ENCODE measurements at regions not wholly inside any gene's neighbourhood (a gene's known extent, or its start where the extent isn't known, plus 50 kb on each side); places are given as distances from the start of the nearest gene placed in this dataset.

GRCh38 chr1:65044411-65044810, 78.1 kb upstream of the JAK1 start:
- Histone ChIP-seq H3K36me3 (ENCODE audit: insufficient read depth, low read length) (no peaks in the 10 kb centered on the region), H3K27ac (ENCODE audit: low read length) (no peak overlapping the region), H3K27me3 (ENCODE audit: insufficient read depth, low read depth, low read length) (no peaks in the 10 kb centered on the region), H3F3A (ENCODE audit: insufficient read depth, low read length, poor library complexity, severe bottlenecking) (no peaks in the 10 kb centered on the region), H3K9me3 (ENCODE audit: low read length) (no peaks in the 10 kb centered on the region), H3K4me3 (ENCODE audit: low read length) (no peak overlapping the region), H3K4me2 (ENCODE audit: low read length) (no peak overlapping the region), H4K20me1 (ENCODE audit: insufficient read depth) (no peaks in the 10 kb centered on the region), H2AFZ (ENCODE audit: low read depth, low read length) (no peak overlapping the region), H3K9me2 (ENCODE audit: insufficient read depth, low read length) (no peaks in the 10 kb centered on the region), H3K9ac (ENCODE audit: low read length) (no peak overlapping the region), H3K79me2 (replicated peaks; ENCODE audit: insufficient read depth, low read length) (no peaks in the 10 kb centered on the region)
- TF ChIP-seq EZH2 (IDR thresholded peaks at IDR 0.05; ENCODE audit: borderline replicate concordance, insufficient read depth, low read length, poor library complexity, severe bottlenecking) (no peak), TAF1 (IDR thresholded peaks at IDR 0.05; ENCODE audit: low read depth) (no peak), CTCF (IDR thresholded peaks at IDR 0.05; ENCODE audit: poor library complexity, severe bottlenecking) (no peak), RAD21 (conservative IDR thresholded peaks at IDR 0.05) (no peak), EP300 (conservative IDR thresholded peaks at IDR 0.05; ENCODE audit: poor library complexity, severe bottlenecking) (no peak), SMC3 (conservative IDR thresholded peaks at IDR 0.05; ENCODE audit: poor library complexity) (no peak), POLR2AphosphoS5 (IDR thresholded peaks at IDR 0.05) (no peak), REST (IDR thresholded peaks at IDR 0.05; ENCODE audit: borderline replicate concordance) (no peak), MXI1 (conservative IDR thresholded peaks at IDR 0.05; ENCODE audit: poor library complexity, severe bottlenecking) (no peak)

GRCh38 chr1:65045022-65045817, 78.9 kb upstream of the JAK1 start:
- H3K9me3 ChIP-seq (ENCODE audit: low read length), result no peaks in the 10 kb centered on the region
- H4K20me1 ChIP-seq (ENCODE audit: insufficient read depth), result no peaks in the 10 kb centered on the region
- no peaks in the 10 kb centered on the region for H3K9me2 ChIP-seq (ENCODE audit: insufficient read depth, low read length)
- peaks cover 3% of the 10 kb centered on the region for H3K36me3 ChIP-seq (ENCODE audit: insufficient read depth, low read length)
- H3K4me3 ChIP-seq (ENCODE audit: low read length), result no peak overlapping the region
- H3K27ac ChIP-seq (ENCODE audit: low read length), result no peak overlapping the region
- H3K27me3 ChIP-seq (ENCODE audit: insufficient read depth, low read depth, low read length), result no peaks in the 10 kb centered on the region
- H2AFZ ChIP-seq (ENCODE audit: low read depth, low read length), result no peak overlapping the region
- no peak overlapping the region for H3K9ac ChIP-seq (ENCODE audit: low read length)
- TF ChIP-seq TAF1 (IDR thresholded peaks at IDR 0.05; ENCODE audit: low read depth), result no peak
- TF ChIP-seq RAD21 (conservative IDR thresholded peaks at IDR 0.05), result no peak
- TF ChIP-seq CTCF (IDR thresholded peaks at IDR 0.05; ENCODE audit: poor library complexity, severe bottlenecking), result no peak
- no peak for TF ChIP-seq SMC3 (conservative IDR thresholded peaks at IDR 0.05; ENCODE audit: poor library complexity)
- no peaks in the 10 kb centered on the region for H3F3A ChIP-seq (ENCODE audit: insufficient read depth, low read length, poor library complexity, severe bottlenecking)
- no peak overlapping the region for H3K4me2 ChIP-seq (ENCODE audit: low read length)
- H3K79me2 ChIP-seq (replicated peaks; ENCODE audit: insufficient read depth, low read length), result no peaks in the 10 kb centered on the region
